ENCODE measurements at regions not wholly inside any gene's neighbourhood (a gene's known extent, or its start where the extent isn't known, plus 50 kb on each side); places are given as distances from the start of the nearest gene placed in this dataset.

GRCh38 chr7:46833197-46833596 lies 748.7 kb downstream of the TNS3 start:
- TF ChIP-seq POLR2A (IDR thresholded peaks at IDR 0.05) (no peak), CTCF (IDR thresholded peaks at IDR 0.05) (no peak)
